Gastroesophageal sphincter (tissue), 3 donors: ENCODE measurements at regions not wholly inside any gene's neighbourhood (a gene's known extent, or its start where the extent isn't known, plus 50 kb on each side); places are given as distances from the start of the nearest gene placed in this dataset.

ENCODE experiments used
- CTCF ChIP-seq, 4 experiments: fragments of 200-600 bp in 2 of 4; fragments of 450-650 bp in 2 of 4; sonication (generic) in 1 of 4; IDR thresholded peaks; one replicate each; pipeline ENCODE4 v1.5.1; 2017 to 2019; ENCODE audit warnings: antibody characterized with exemption in 4 of 4, mild to moderate bottlenecking in 2 of 4, moderate library complexity in 2 of 4
- EP300 ChIP-seq: sonication (generic); formaldehyde crosslinking; IDR thresholded peaks from one replicate; pipeline ENCODE4 v1.6.1; 2017; ENCODE audit warnings: antibody characterized with exemption, mild to moderate bottlenecking
- POLR2A ChIP-seq, 2 donors: fragments of 450-650 bp; IDR thresholded peaks; one replicate each; pipeline ENCODE4 v1.6.1; 2017; ENCODE audit warnings: antibody characterized with exemption in 2 of 2, mild to moderate bottlenecking in 2 of 2, moderate library complexity in 1 of 2
- POLR2AphosphoS5 ChIP-seq: sonication (generic); formaldehyde crosslinking; IDR thresholded peaks from one replicate; pipeline ENCODE4 v1.6.1; 2017; ENCODE audit warnings: antibody characterized with exemption

GRCh38 chr7:153954477-153954876 lies 97.7 kb upstream of the DPP6 start:
- TF ChIP-seq CTCF (IDR thresholded peaks at IDR 0.05) (no peak), POLR2AphosphoS5 (no peak), EP300 (no peak), POLR2A (IDR thresholded peaks at IDR 0.05) (no peak)
